Activated T-cell treated with anti-CD3 and anti-CD28 coated beads, Interleukin-2, amount 50 U/mL, for 72 hours (primary cell): ENCODE measurements at regions not wholly inside any gene's neighbourhood (a gene's known extent, or its start where the extent isn't known, plus 50 kb on each side); places are given as distances from the start of the nearest gene placed in this dataset.
"Not testable (repeated sequence)": the region's sequence is repeated elsewhere in the genome, so short reads cannot be mapped to it uniquely, and the experiment has no call there.

ENCODE experiments used
- ATAC-seq, 2 donors: fragments of 150-1000 bp; cut with Tn5 transposase; replicated peaks in 1 of 2; 2 replicates each; pipeline ENCODE4 v1.10.0; 2021; ENCODE audit warnings: moderate library complexity in 2 of 2, mild to moderate bottlenecking in 1 of 2
- DNase-seq, 2 donors: peaks; one replicate each; pipeline ENCODE4 v3.0.0; 2021 to 2022; ENCODE audit warnings: mixed read lengths in 1 of 2
- H3K27ac Mint-ChIP-seq: one replicate; pipeline ENCODE4 v1.8.0; 2022; ENCODE audit warnings: mild to moderate bottlenecking, moderate library complexity, mixed read lengths
- H3K27me3 Mint-ChIP-seq: one replicate; pipeline ENCODE4 v1.8.0; 2022; ENCODE audit warnings: low read depth, mixed read lengths
- H3K36me3 Mint-ChIP-seq, 2 donors: one replicate each; pipeline ENCODE4 v1.8.0; 2022; ENCODE audit warnings: mixed read lengths in 2 of 2, mild to moderate bottlenecking in 1 of 2; ENCODE audit not compliant: insufficient read depth in 2 of 2
- H3K4me1 Mint-ChIP-seq: one replicate; pipeline ENCODE4 v1.8.0; 2022; ENCODE audit warnings: low read depth, mixed read lengths
- H3K4me3 Mint-ChIP-seq, 2 donors: one replicate each; pipeline ENCODE4 v1.8.0; 2022; ENCODE audit warnings: mild to moderate bottlenecking in 2 of 2, mixed read lengths in 2 of 2, moderate library complexity in 2 of 2
- H3K9me3 Mint-ChIP-seq, 2 donors: one replicate each; pipeline ENCODE4 v1.8.0; 2022; ENCODE audit warnings: mixed read lengths in 2 of 2

- peaks cover 22% of the 10 kb centered on the region for H3K4me1 Mint-ChIP-seq
- peaks cover 6 to 9% of the 10 kb centered on the region in 2 donors for H3K36me3 Mint-ChIP-seq
- no peak for ATAC-seq
- DNase-seq = no peak
- peaks cover 0 to 2% of the 10 kb centered on the region in 2 donors for H3K9me3 Mint-ChIP-seq
- peaks cover 80% of the 10 kb centered on the region for H3K27me3 Mint-ChIP-seq
- H3K4me3 Mint-ChIP-seq = no peak overlapping the region
- H3K27ac Mint-ChIP-seq = peak overlapping the region; percentile 60
Measured at GRCh38 chr6:27541212-27541932, 68.5 kb upstream of the ZNF184 start.

GRCh38 chr6:27539551-27539950 is 66.6 kb upstream of the ZNF184 start:
- peaks cover 72% of the 10 kb centered on the region for H3K27me3 Mint-ChIP-seq
- H3K4me1 Mint-ChIP-seq = peaks cover 7% of the 10 kb centered on the region
- H3K36me3 Mint-ChIP-seq = peaks cover 0 to 2% of the 10 kb centered on the region in 2 donors
- ATAC-seq = no peak
- H3K27ac Mint-ChIP-seq = no peak overlapping the region
- H3K4me3 Mint-ChIP-seq = peak overlapping the region in 1 of 2 donors; percentile 29
- no peaks in the 10 kb centered on the region for H3K9me3 Mint-ChIP-seq
- no peak for DNase-seq

GRCh38 chr6:27532820-27533538 is 60.1 kb upstream of the ZNF184 start:
- ATAC-seq (no peak), DNase-seq (no peak)
- Mint-ChIP-seq H3K36me3 (no peaks in the 10 kb centered on the region), H3K9me3 (no peaks in the 10 kb centered on the region), H3K27ac (no peak overlapping the region), H3K4me3 (no peak overlapping the region), H3K27me3 (peaks cover 70% of the 10 kb centered on the region), H3K4me1 (no peaks in the 10 kb centered on the region)

GRCh38 chr6:27531772-27532459 is 59.0 kb upstream of the ZNF184 start:
- H3K27me3 Mint-ChIP-seq = peaks cover 68% of the 10 kb centered on the region
- DNase-seq = no peak
- no peak overlapping the region for H3K27ac Mint-ChIP-seq
- H3K9me3 Mint-ChIP-seq = no peaks in the 10 kb centered on the region
- ATAC-seq = no peak
- H3K4me3 Mint-ChIP-seq = no peak overlapping the region
- H3K36me3 Mint-ChIP-seq = no peaks in the 10 kb centered on the region
- no peaks in the 10 kb centered on the region for H3K4me1 Mint-ChIP-seq

GRCh38 chr6:27529796-27530195 is 56.9 kb upstream of the ZNF184 start:
- peaks cover 54% of the 10 kb centered on the region for H3K27me3 Mint-ChIP-seq
- not testable (repeated sequence) for DNase-seq, H3K4me1 Mint-ChIP-seq, H3K9me3 Mint-ChIP-seq, ATAC-seq, H3K36me3 Mint-ChIP-seq, H3K4me3 Mint-ChIP-seq, H3K27ac Mint-ChIP-seq

- Mint-ChIP-seq H3K27me3 (peaks cover 49% of the 10 kb centered on the region), H3K9me3 (no peaks in the 10 kb centered on the region), H3K4me1 (no peaks in the 10 kb centered on the region), H3K27ac (no peak overlapping the region), H3K4me3 (no peak overlapping the region), H3K36me3 (no peaks in the 10 kb centered on the region)
- DNase-seq (no peak), ATAC-seq (no peak)
Measured at GRCh38 chr6:27528714-27529113, 55.8 kb upstream of the ZNF184 start.
